Liver (tissue), 3 donors: ENCODE measurements at regions not wholly inside any gene's neighbourhood (a gene's known extent, or its start where the extent isn't known, plus 50 kb on each side); places are given as distances from the start of the nearest gene placed in this dataset.

Experiments
- FOXA2 ChIP-seq: IDR thresholded peaks from 2 replicates; pipeline ENCODE4 v1.6.1; 2016; ENCODE audit warnings: antibody characterized with exemption
- GABPA ChIP-seq, 2 donors: IDR thresholded peaks in 1 of 2; conservative IDR thresholded peaks in 1 of 2; 2 replicates each; pipeline ENCODE4 v1.6.1; 2016; ENCODE audit warnings: antibody characterized with exemption in 2 of 2, mild to moderate bottlenecking in 1 of 2, moderate library complexity in 1 of 2
- HNF4A ChIP-seq, 2 donors: conservative IDR thresholded peaks; 2 replicates each; pipeline ENCODE4 v1.6.1; 2016; ENCODE audit warnings: antibody characterized with exemption in 2 of 2, mild to moderate bottlenecking in 2 of 2
- JUND ChIP-seq, 2 donors: IDR thresholded peaks; 2 replicates each; pipeline ENCODE4 v1.6.1; 2016; ENCODE audit warnings: antibody characterized with exemption in 2 of 2
- NR2F2 ChIP-seq: IDR thresholded peaks from 2 replicates; pipeline ENCODE4 v1.6.1; 2016; ENCODE audit warnings: antibody characterized with exemption
- RAD21 ChIP-seq, 2 donors: IDR thresholded peaks; 2 replicates each; pipeline ENCODE4 v1.6.1; 2016; ENCODE audit warnings: antibody characterized with exemption in 2 of 2, mild to moderate bottlenecking in 2 of 2
- RXRA ChIP-seq, 2 donors: IDR thresholded peaks; 2 replicates each; pipeline ENCODE4 v1.6.1; 2017 to 2018; ENCODE audit warnings: antibody characterized with exemption in 2 of 2, mild to moderate bottlenecking in 1 of 2
- SP1 ChIP-seq: IDR thresholded peaks from 2 replicates; pipeline ENCODE4 v1.6.1; 2018; ENCODE audit warnings: antibody characterized with exemption, mild to moderate bottlenecking
- TAF1 ChIP-seq: conservative IDR thresholded peaks from 2 replicates; pipeline ENCODE4 v1.6.1; 2016; ENCODE audit warnings: antibody characterized with exemption, mild to moderate bottlenecking
- TF ChIP-seq, protein P1 (sequence below): fragments of 150-350 bp; IDR thresholded peaks from 2 replicates; pipeline ENCODE4 v1.5.1; 2017; ENCODE audit warnings: improper control_type of control experiment, low read depth, low read length; ENCODE audit not compliant: missing input control
- TF ChIP-seq, protein P2 (sequence below): IDR thresholded peaks from 2 replicates; pipeline ENCODE4 v1.6.1; 2016; ENCODE audit warnings: antibody characterized with exemption, mild to moderate bottlenecking
- TF ChIP-seq, protein P3 (sequence below): IDR thresholded peaks from 2 replicates; pipeline ENCODE4 v1.6.1; 2016; ENCODE audit warnings: antibody characterized with exemption
- TF ChIP-seq, protein P4 (sequence below): IDR thresholded peaks from 2 replicates; pipeline ENCODE4 v1.6.1; 2016; ENCODE audit warnings: antibody characterized with exemption
- TF ChIP-seq, protein P5 (sequence below): IDR thresholded peaks from 2 replicates; pipeline ENCODE4 v1.6.1; 2016; ENCODE audit warnings: antibody characterized with exemption
- donor health status: healthy.
- donor health status: healthy.

DNA sequence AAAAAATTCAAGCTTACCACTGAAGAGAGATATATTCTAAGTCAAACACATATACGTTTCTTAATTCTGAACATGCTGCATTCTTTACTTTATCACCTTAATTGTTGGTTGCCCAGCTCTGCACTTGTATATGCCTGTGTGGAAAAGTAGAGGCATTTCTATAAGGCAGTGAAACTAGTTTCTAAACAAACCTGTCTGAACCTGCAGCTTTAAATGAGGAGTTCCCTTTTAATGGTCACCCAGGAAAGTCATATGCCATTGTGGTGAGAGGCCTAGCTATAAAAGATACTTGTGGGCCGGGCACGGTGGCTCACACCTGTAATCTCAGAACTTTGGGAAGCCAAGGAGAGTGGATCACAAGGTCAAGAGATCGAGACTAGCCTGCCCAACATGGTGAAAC lies 147.4 kb upstream of the RXFP1 start:
- TF ChIP-seq, protein P1, sequence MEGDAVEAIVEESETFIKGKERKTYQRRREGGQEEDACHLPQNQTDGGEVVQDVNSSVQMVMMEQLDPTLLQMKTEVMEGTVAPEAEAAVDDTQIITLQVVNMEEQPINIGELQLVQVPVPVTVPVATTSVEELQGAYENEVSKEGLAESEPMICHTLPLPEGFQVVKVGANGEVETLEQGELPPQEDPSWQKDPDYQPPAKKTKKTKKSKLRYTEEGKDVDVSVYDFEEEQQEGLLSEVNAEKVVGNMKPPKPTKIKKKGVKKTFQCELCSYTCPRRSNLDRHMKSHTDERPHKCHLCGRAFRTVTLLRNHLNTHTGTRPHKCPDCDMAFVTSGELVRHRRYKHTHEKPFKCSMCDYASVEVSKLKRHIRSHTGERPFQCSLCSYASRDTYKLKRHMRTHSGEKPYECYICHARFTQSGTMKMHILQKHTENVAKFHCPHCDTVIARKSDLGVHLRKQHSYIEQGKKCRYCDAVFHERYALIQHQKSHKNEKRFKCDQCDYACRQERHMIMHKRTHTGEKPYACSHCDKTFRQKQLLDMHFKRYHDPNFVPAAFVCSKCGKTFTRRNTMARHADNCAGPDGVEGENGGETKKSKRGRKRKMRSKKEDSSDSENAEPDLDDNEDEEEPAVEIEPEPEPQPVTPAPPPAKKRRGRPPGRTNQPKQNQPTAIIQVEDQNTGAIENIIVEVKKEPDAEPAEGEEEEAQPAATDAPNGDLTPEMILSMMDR: no peak
- TF ChIP-seq, protein P2, sequence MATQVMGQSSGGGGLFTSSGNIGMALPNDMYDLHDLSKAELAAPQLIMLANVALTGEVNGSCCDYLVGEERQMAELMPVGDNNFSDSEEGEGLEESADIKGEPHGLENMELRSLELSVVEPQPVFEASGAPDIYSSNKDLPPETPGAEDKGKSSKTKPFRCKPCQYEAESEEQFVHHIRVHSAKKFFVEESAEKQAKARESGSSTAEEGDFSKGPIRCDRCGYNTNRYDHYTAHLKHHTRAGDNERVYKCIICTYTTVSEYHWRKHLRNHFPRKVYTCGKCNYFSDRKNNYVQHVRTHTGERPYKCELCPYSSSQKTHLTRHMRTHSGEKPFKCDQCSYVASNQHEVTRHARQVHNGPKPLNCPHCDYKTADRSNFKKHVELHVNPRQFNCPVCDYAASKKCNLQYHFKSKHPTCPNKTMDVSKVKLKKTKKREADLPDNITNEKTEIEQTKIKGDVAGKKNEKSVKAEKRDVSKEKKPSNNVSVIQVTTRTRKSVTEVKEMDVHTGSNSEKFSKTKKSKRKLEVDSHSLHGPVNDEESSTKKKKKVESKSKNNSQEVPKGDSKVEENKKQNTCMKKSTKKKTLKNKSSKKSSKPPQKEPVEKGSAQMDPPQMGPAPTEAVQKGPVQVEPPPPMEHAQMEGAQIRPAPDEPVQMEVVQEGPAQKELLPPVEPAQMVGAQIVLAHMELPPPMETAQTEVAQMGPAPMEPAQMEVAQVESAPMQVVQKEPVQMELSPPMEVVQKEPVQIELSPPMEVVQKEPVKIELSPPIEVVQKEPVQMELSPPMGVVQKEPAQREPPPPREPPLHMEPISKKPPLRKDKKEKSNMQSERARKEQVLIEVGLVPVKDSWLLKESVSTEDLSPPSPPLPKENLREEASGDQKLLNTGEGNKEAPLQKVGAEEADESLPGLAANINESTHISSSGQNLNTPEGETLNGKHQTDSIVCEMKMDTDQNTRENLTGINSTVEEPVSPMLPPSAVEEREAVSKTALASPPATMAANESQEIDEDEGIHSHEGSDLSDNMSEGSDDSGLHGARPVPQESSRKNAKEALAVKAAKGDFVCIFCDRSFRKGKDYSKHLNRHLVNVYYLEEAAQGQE: no peak
- TF ChIP-seq RXRA (IDR thresholded peaks at IDR 0.05) (no peak), RAD21 (IDR thresholded peaks at IDR 0.05) (no peak), HNF4A (conservative IDR thresholded peaks at IDR 0.05) (no peak), TAF1 (no peak), SP1 (no peak), GABPA (IDR thresholded peaks at IDR 0.05 in 1 of 2, conservative IDR thresholded peaks at IDR 0.05 in 1 of 2) (no peak), JUND (IDR thresholded peaks at IDR 0.05) (no peak), NR2F2 (no peak), FOXA2 (no peak)
- TF ChIP-seq, protein P3, sequence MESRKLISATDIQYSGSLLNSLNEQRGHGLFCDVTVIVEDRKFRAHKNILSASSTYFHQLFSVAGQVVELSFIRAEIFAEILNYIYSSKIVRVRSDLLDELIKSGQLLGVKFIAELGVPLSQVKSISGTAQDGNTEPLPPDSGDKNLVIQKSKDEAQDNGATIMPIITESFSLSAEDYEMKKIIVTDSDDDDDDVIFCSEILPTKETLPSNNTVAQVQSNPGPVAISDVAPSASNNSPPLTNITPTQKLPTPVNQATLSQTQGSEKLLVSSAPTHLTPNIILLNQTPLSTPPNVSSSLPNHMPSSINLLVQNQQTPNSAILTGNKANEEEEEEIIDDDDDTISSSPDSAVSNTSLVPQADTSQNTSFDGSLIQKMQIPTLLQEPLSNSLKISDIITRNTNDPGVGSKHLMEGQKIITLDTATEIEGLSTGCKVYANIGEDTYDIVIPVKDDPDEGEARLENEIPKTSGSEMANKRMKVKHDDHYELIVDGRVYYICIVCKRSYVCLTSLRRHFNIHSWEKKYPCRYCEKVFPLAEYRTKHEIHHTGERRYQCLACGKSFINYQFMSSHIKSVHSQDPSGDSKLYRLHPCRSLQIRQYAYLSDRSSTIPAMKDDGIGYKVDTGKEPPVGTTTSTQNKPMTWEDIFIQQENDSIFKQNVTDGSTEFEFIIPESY: no peak
- TF ChIP-seq, protein P4, sequence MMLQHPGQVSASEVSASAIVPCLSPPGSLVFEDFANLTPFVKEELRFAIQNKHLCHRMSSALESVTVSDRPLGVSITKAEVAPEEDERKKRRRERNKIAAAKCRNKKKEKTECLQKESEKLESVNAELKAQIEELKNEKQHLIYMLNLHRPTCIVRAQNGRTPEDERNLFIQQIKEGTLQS: no peak
- TF ChIP-seq, protein P5, sequence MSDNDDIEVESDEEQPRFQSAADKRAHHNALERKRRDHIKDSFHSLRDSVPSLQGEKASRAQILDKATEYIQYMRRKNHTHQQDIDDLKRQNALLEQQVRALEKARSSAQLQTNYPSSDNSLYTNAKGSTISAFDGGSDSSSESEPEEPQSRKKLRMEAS: no peak
